DOHH2 (cell line): ENCODE measurements at regions not wholly inside any gene's neighbourhood (a gene's known extent, or its start where the extent isn't known, plus 50 kb on each side); places are given as distances from the start of the nearest gene placed in this dataset.

ENCODE experiments used
- CTCF ChIP-seq: fragments of 200-600 bp; sonication (generic); IDR thresholded peaks from one replicate; pipeline ENCODE4 v1.5.1; 2014; ENCODE audit warnings: antibody characterized with exemption, mild to moderate bottlenecking, low read depth, low read length; ENCODE audit not compliant: poor library complexity, severe bottlenecking
- EZH2phosphoT487 ChIP-seq: fragments of 200-600 bp; sonication (generic); IDR thresholded peaks from 2 replicates; pipeline ENCODE4 v1.6.1; 2017; ENCODE audit warnings: borderline replicate concordance, mild to moderate bottlenecking, antibody characterized with exemption, low read length, moderate library complexity, mixed read lengths

GRCh38 chr2:89833780-89834117 lies 1142.3 kb downstream of the RPIA start:
- TF ChIP-seq CTCF: no peak
- TF ChIP-seq EZH2phosphoT487: no peak
